Stomach (tissue), 8 donors: ENCODE measurements at regions not wholly inside any gene's neighbourhood (a gene's known extent, or its start where the extent isn't known, plus 50 kb on each side); places are given as distances from the start of the nearest gene placed in this dataset.

ENCODE experiments used
- DNase-seq, 2 donors: peaks; one replicate each; pipeline versions ENCODE4 v3.0.0 to v3.0.0-alpha.2; 2013 to 2019
- H3K27ac ChIP-seq, 5 donors: fragments of 200-600 bp in 4 of 5; sonication (generic) in 4 of 5; one replicate each; pipeline ENCODE4 v1.5.1; 2013 to 2019; ENCODE audit warnings: mild to moderate bottlenecking in 1 of 5, moderate library complexity in 1 of 5
- H3K27me3 ChIP-seq, 3 donors: fragments of 200-600 bp; sonication (generic); one replicate each; pipeline ENCODE4 v1.5.1; 2017 to 2019; ENCODE audit warnings: mixed run types in 1 of 3
- H3K36me3 ChIP-seq, 4 donors: fragments of 200-600 bp; sonication (generic); 1 replicate in 3 of 4; 2 replicates in 1 of 4; pipeline ENCODE4 v1.5.1; 2016 to 2019
- H3K4me1 ChIP-seq, 4 donors: fragments of 200-600 bp; sonication (generic); one replicate each; pipeline ENCODE4 v1.5.1; 2016 to 2019
- H3K4me3 ChIP-seq, 4 donors: fragments of 200-600 bp; sonication (generic) in 3 of 4; one replicate each; pipeline ENCODE4 v1.5.1; 2016 to 2019; ENCODE audit warnings: mild to moderate bottlenecking in 1 of 4
- H3K9me3 ChIP-seq, 4 donors: fragments of 200-600 bp; sonication (generic); one replicate each; pipeline ENCODE4 v1.5.1; 2016 to 2019
- EP300 ChIP-seq: sonication (generic); formaldehyde crosslinking; IDR thresholded peaks from one replicate; pipeline ENCODE4 v1.6.1; 2017; ENCODE audit warnings: antibody characterized with exemption
- POLR2A ChIP-seq, 4 donors: fragments of 450-650 bp; IDR thresholded peaks; one replicate each; pipeline ENCODE4 v1.6.1; 2016; ENCODE audit warnings: antibody characterized with exemption in 4 of 4, control low read depth in 2 of 4, mild to moderate bottlenecking in 1 of 4, moderate library complexity in 1 of 4
- POLR2AphosphoS5 ChIP-seq, 3 donors: sonication (generic); formaldehyde crosslinking; IDR thresholded peaks; one replicate each; pipeline ENCODE4 v1.6.1; 2016; ENCODE audit warnings: antibody characterized with exemption in 3 of 3
- WGBS, 5 donors: extraction: QIAGEN DNeasy Blood & Tissue Kit in 3 of 5; methylation state at CpG; one replicate each; pipeline versions ENCODE4 v1.1.5 to v1.1.7; 2013 to 2018; 5-methylcytosine and 5-hydroxymethylcytosine counted together
- intact Hi-C: fragments of 100-400 bp; cut with DNase I; formaldehyde crosslinking; loops from one replicate; pipeline ENCODE4 v1.15.1; 2023; ENCODE audit warnings: low total_unique reads
- TF ChIP-seq, protein P1 (sequence below), 7 experiments: fragments of 450-650 bp in 4 of 7; fragments of 200-600 bp in 3 of 7; sonication (generic) in 3 of 7; IDR thresholded peaks; one replicate each; pipeline ENCODE4 v1.5.1; 2016 to 2019; ENCODE audit warnings: antibody characterized with exemption in 7 of 7, control low read depth in 2 of 7, mild to moderate bottlenecking in 1 of 7
- donor health status: healthy with polysubstance abuse.
- donor health status: Bipolar disorder and iron deficiency.
- donor health status: healthy.

DNA sequence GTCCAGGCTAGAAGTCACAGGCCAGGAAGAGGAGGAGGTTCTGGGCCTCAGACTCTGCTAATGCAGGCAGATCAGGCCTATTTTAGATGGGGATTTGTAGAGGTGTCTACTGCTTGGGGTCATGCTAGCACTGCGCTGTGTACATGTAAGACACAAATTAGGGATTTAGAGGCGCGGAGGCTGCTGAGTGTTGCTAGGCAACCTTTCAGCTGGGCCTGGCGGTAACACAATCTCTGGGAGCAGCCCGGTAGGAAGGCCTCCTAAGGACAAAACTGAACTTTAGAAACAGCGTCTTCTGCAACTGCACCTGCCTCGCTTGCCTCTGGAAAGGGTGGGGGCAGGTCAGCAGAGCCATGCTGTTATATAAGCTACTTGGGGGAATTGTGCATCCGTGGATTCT is 147.9 kb downstream of the MACROH2A1 start:
- H3K36me3 ChIP-seq: no peaks in the 10 kb centered on the region
- intact Hi-C loops: no loop called here
- H3K27ac ChIP-seq: peak overlapping the region in 1 of 5 donors; percentile 28
- peak in 1 of 2 donors; percentile 65 for DNase-seq
- no peaks in the 10 kb centered on the region for H3K9me3 ChIP-seq
- no peaks in the 10 kb centered on the region for H3K27me3 ChIP-seq
- 46 to 82% (median 78%) methylated on average over 8 of the region's 8 CpGs for WGBS, 5 donors
- TF ChIP-seq EP300 (no peak), POLR2A (IDR thresholded peaks at IDR 0.05) (no peak), POLR2AphosphoS5 (IDR thresholded peaks at IDR 0.05) (no peak)
- TF ChIP-seq, protein P1, sequence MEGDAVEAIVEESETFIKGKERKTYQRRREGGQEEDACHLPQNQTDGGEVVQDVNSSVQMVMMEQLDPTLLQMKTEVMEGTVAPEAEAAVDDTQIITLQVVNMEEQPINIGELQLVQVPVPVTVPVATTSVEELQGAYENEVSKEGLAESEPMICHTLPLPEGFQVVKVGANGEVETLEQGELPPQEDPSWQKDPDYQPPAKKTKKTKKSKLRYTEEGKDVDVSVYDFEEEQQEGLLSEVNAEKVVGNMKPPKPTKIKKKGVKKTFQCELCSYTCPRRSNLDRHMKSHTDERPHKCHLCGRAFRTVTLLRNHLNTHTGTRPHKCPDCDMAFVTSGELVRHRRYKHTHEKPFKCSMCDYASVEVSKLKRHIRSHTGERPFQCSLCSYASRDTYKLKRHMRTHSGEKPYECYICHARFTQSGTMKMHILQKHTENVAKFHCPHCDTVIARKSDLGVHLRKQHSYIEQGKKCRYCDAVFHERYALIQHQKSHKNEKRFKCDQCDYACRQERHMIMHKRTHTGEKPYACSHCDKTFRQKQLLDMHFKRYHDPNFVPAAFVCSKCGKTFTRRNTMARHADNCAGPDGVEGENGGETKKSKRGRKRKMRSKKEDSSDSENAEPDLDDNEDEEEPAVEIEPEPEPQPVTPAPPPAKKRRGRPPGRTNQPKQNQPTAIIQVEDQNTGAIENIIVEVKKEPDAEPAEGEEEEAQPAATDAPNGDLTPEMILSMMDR (IDR thresholded peaks at IDR 0.05): no peak
- H3K4me1 ChIP-seq: peaks cover 8 to 16% (median 10%) of the 10 kb centered on the region in 4 donors
- no peak overlapping the region for H3K4me3 ChIP-seq

DNA sequence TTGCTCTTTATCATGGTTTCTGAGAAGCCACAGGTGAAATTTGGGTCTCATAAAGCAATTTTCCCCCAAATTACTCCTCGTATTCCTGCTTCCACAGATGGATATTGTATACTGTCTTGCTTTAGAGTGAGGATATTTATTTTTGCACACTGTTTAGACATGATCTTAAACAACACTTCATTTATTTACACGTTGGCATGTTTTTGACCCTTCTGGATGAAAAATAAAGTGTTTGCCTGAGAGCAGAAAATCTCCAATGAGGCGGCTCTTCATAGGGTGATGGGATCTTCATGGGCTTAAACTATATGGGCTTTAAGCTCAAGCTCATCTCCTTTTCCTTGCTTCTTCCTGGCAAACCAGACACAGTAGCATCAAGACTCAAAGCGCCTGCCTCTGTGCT is 148.4 kb downstream of the MACROH2A1 start:
- Histone ChIP-seq H3K36me3 (no peaks in the 10 kb centered on the region), H3K4me1 (peaks cover 11 to 20% (median 15%) of the 10 kb centered on the region in 4 donors), H3K4me3 (no peak overlapping the region), H3K9me3 (no peaks in the 10 kb centered on the region), H3K27ac (peak overlapping the region in 1 of 5 donors; percentile 28), H3K27me3 (no peaks in the 10 kb centered on the region)
- intact Hi-C loops: no loop called here
- WGBS, 5 donors: 67 to 79% (median 72%) methylated on average over 4 of the region's 4 CpGs
- DNase-seq: peak in 1 of 2 donors; percentile 12
- TF ChIP-seq POLR2A (IDR thresholded peaks at IDR 0.05) (no peak), POLR2AphosphoS5 (IDR thresholded peaks at IDR 0.05) (no peak), EP300 (no peak)
- TF ChIP-seq, protein P1 (IDR thresholded peaks at IDR 0.05): no peak

DNA sequence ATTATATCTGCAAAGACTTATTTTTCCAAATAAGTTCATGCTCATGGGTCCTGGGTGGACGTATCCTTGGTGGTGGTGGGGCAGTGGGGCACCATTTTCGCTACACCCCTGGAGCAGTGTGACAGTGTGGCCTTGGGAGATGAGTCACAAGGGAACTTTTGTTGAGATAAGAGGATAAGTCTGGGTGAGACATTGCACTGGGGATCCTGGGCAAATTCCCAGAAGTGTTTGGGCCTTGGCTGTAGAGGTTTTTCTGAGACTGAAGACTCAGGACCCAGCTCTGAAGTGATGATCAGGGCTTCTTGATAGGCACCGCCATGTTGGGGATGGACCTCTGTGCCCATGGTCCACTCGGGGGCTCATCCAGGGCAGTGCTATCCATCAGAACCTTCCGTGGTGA is 149.4 kb downstream of the MACROH2A1 start:
- 75 to 89% (median 82%) methylated on average over 5 of the region's 5 CpGs for WGBS, 5 donors
- H3K9me3 ChIP-seq: no peaks in the 10 kb centered on the region
- no peaks in the 10 kb centered on the region for H3K27me3 ChIP-seq
- H3K4me1 ChIP-seq: peaks cover 15 to 31% (median 21%) of the 10 kb centered on the region in 4 donors
- no peak for TF ChIP-seq POLR2AphosphoS5 (IDR thresholded peaks at IDR 0.05)
- no peak for TF ChIP-seq POLR2A (IDR thresholded peaks at IDR 0.05)
- TF ChIP-seq, protein P1 (IDR thresholded peaks at IDR 0.05): no peak
- TF ChIP-seq EP300: no peak
- intact Hi-C loops: no loop called here
- peak; percentile 1 to 4 for DNase-seq
- no peak overlapping the region for H3K4me3 ChIP-seq
- no peak overlapping the region for H3K27ac ChIP-seq
- H3K36me3 ChIP-seq: no peaks in the 10 kb centered on the region

DNA sequence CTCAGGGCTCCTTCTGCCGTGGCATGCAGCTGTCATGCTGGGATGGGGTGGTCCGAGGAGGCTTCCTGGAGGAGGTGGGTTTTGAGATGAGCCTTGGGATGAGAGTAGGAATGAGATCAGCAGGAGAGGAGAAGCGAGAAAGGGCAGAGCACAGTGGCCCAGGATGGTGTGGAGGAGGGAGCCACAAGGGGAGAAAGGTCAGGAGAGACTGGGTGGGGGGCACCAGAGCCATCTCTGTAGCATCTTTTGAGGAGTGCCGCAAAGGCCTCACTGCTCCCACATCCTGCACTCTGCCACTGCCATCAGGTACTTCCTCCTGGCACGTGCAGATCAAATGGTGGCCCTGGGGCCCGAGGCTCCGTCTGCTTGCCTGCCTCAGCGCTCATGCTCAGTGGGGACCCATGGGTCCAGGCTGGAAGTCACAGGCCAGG is 150.2 kb downstream of the MACROH2A1 start:
- peaks cover 16 to 38% (median 27%) of the 10 kb centered on the region in 4 donors for H3K4me1 ChIP-seq
- no peaks in the 10 kb centered on the region for H3K9me3 ChIP-seq
- no peak overlapping the region for H3K27ac ChIP-seq
- H3K27me3 ChIP-seq: no peaks in the 10 kb centered on the region
- TF ChIP-seq, protein P1 (IDR thresholded peaks at IDR 0.05): no peak
- no peak for TF ChIP-seq POLR2AphosphoS5 (IDR thresholded peaks at IDR 0.05)
- TF ChIP-seq POLR2A (IDR thresholded peaks at IDR 0.05): no peak
- no peak for TF ChIP-seq EP300
- intact Hi-C loops: no loop called here
- 78 to 91% (median 84%) methylated on average over 8 of the region's 8 CpGs for WGBS, 5 donors
- no peaks in the 10 kb centered on the region for H3K36me3 ChIP-seq
- H3K4me3 ChIP-seq: no peak overlapping the region
- DNase-seq: peak; percentile 0 to 17
